GM19468 (cell line): ENCODE measurements at regions not wholly inside any gene's neighbourhood (a gene's known extent, or its start where the extent isn't known, plus 50 kb on each side); places are given as distances from the start of the nearest gene placed in this dataset.

Source experiments
- ATAC-seq: cut with Tn5 transposase; IDR thresholded peaks from one replicate; pipeline ENCODE4 v1.9.1; 2021; ENCODE audit warnings: mild to moderate bottlenecking, moderate library complexity, moderate number of reproducible peaks; ENCODE audit not compliant: unreplicated experiment; ENCODE audit errors: extremely low read depth

DNA sequence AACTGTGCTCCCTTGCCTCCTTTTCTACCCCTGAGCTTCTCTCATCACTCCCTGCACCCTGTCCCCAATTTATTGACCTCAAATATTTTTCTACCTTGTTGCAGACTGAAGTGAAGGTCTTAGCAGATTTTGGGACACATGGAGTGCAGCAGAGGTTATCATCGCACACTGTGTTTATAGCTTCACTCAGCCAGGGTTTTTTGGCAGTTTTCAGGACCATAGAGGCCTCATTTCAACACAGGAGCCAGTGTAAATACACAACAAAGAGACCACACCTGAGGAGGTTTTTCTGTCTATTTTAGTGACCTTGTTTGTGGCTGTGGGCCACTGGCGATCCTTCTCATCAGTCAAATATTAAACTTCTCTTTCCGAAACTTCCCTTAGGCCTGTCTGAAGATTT lies 457.1 kb downstream of the SPRY1 start:
- no peak for ATAC-seq

DNA sequence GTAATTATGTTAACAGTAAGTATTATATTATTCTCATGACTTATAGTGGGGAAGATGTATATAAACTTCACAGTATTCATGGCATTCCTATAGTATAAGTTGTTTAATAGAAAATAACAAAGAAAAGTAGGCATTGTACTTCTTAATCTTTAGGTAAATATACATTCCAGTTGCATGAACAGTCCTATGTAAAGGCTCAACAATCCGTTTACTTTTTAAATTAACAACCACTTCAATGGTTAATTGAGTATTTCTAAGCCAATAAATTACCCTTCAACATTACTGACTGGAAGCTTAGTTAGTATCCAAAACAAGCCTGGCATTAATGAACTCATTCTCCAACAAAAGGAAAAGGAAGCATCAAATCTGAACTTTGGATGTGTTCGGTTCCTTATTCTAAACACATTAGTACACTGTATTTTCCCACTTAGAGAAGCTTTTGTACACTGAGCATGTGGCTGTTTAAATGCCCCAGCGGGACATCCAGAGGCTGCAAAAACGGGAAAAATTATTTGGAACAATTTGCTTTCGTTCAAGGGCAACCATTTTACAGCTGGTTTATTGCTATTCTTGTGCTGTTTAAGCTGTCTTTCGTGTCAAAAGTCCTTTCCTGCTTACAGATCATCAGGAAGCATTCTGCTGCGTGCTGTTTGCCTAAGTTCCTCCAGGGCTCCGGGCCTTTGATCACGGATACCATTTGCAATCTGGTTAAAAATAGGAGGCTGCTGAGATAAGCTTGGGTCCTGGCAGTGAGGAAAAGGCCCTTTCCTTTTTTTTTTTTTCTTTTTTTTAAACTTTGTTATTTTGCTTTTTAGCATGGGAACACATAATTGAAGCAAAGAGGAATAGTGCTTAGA lies 460.3 kb downstream of the SPRY1 start:
- ATAC-seq, result no peak

DNA sequence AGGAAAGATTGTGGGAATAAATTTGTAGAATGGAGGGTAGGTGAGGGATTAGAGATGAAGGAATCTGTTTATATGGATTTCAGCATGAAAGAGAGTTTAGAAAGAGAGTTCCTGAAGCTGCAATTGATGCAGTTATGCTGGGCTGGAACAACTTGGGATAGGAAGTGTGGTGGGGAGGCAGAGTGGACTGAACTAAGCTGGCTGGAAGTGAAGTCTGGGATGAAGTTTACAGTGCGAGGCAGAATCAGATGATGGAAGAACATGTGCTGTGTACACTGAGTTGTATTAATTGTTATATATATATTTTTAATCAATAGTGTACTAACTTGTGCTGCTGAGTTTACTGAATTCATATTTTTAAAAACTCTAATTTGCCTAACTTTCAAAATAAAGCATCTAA lies 461.9 kb downstream of the SPRY1 start:
- ATAC-seq, result no peak

DNA sequence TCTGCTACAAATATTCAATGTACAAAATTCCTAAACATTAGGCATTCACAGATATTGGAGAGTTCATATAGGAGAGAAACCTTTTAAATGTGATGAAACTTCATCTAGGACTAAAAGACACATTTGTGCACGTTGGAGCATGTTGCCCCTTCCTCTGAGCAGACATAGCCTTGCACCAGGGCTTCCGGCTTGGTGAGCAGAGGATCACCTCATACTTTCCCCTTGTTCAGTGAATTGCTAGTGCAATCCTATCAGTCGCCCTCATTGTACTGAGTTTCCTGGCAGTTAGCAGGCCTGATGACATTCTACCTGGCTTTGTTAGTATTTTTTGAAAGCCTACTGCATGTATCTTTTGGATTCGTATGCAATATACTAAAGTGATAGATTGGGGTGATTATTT lies 466.2 kb downstream of the SPRY1 start:
- no peak for ATAC-seq

DNA sequence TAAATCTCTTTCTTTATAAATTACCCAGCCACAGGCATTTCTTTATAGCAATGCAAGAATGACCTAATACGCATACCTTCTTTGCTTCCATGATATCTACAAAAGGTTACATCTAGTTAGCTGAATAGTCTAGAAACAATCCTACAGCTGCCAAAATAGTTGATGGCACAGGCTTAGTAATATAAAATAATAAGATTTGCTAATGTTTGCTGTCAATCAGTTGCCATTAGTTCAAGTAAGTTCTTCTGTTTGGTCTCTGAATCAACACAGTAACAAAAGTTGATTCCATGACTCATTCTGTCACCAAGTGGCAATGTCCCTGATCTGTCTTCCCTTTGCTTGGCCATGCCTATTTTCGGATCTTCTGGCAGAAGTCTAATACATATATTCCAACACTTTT lies 470.2 kb downstream of the SPRY1 start:
- no peak for ATAC-seq

DNA sequence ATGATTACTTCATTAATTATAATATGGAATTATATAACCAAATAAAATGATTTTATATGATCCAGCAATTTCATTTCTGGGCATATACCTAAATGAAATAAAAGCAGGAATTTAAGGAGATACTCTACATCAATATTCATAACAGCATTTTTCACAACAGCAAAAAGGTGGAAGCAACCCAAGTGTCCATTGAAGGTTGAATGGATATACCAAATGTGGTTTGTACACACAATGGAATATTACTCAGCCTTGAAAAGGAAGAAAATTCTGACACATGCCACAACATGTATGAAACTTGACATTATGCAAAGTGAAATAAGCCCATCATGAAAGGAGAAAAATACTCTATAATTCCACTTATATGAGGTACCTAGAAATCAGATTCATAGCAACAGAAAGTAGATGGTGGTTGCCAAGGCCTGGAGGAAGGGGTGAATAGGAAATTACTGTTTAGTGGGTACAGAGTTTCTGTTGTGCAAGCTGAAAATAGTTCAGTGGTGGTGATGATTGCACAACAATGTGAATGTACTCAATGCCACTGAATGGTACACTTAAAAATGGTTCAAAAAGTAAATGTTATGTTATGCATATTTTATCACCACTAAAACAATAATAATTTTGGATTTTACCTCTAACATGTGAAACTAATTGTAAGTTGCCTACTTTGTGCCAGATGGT lies 471.5 kb downstream of the SPRY1 start:
- ATAC-seq, result no peak

DNA sequence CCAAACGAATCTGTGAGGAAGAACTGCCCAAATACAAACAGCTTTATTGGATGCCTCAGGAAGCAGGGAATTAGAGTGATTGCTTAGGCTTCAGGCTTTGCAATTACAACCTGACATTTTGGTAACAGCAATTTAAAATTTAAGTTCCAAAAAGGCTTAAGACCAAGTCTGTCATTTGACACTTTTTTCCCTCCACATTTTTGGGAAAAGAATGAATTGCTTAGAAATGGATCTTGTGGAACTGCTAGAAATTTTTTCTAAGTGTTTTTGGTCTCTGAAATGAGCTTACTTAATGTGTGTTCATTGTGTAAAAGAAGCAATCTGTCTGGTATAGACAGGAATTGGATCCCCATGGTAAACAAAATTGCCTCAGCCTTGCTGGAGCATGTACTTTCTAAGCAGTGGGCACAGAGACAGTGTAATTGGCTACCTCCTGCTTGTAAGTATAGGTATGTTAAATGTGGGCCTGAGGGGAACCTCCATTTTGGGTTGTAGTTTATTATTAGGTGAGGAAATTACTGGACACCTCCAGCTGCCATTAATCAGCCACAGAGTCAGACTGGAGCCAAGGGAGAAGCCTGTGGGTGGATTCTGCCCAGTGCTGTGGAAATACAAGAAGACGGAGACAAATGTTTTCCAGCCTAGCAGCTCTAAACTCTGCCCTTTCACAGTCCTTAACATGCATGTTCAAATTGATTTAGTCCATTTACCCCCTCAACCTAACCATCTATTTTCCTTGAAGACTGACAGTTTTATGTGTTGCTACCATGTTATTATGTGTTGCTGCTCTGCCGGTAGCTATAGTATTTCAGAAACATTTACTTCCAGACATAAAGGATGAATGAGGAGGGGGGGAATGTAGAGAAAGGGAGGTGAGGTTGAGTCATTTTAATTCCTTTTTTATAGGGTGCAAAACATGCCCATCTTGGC lies 473.0 kb downstream of the SPRY1 start:
- ATAC-seq, result no peak

DNA sequence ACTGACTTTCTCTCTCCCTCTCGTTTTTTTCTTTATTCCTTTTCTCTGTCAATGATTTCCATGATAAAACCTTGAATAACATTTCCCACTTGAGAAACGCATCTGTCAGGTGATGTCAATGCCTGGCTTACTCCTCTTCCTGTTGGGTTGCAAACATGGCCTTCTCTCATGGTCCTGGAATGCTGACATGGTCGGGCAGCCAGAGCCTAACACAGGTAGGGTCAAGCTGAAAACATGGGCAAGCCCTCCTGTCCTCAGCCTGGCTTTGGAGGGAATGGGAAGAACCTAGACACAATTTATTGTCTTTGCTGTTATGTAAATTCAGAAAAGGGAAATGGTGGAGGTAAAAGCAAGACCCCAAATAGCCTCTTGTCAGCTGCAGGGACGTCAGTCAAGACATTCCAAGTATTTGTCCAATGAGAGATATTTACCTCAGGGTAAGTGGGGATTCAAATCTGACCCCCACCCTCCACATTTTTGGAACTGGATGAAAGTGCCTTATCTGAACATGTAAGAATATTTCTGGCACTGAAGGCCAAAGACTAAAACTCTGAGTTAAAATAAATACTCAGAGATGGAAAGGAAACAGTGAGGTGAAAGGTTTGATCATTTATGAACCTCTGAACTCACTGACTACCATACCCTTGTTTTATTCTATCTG lies 473.8 kb downstream of the SPRY1 start:
- no peak for ATAC-seq

DNA sequence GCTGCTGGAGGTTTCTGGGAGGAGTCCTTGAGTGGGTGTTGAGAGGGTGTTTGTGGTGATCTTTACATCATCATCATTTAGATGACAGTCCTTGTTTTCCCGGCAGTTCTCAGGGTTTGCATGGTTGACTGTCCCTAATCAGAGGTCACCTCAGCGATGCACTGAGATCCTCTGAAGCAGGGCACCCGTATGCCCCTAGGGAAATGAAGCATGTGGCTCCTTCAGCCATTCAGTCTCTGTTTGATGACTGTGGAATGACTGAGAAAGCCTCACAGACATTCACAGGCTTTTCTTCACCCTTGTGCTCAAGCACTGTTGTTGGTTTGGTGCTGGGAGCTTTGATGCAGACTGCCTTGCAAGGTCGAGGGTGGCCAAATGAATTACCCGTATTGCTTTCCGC lies 474.7 kb downstream of the SPRY1 start:
- ATAC-seq, result no peak

DNA sequence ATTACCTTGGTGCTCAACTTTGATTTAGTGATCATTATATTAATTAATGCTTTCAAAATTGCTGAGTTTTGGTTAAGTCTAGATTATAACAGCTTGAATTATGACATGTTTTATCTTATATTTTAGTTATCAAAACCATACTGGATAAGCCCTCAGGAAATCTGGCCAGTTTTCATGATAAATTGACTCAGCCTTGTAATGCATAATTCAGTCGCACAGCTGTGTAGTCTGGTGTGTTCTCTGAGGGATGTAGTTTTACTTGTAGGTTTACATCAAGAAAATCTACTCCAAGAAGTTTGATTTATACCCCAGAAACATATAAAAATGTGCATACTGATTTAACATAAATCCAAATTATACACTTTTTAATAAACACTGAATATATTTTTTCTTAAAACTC lies 477.5 kb downstream of the SPRY1 start:
- ATAC-seq, result no peak

DNA sequence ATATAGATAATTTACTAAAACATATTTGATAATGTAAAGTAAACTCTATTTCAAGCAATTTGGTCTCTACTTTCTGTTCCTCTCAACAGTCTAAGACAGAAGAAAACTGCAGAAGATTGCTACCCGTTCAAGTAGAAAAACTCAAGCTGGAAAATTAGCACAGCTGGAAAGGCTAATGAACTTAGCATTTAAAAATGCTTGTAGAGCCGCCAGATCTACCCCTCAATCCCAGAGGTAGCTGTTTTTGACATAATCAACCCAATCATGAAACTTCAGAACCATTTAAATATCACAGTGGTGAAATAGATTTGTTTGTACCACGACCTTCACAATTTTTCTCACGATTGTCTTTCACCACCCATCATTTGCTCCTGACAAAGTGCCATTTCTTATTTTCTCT lies 479.5 kb downstream of the SPRY1 start:
- ATAC-seq, result no peak

DNA sequence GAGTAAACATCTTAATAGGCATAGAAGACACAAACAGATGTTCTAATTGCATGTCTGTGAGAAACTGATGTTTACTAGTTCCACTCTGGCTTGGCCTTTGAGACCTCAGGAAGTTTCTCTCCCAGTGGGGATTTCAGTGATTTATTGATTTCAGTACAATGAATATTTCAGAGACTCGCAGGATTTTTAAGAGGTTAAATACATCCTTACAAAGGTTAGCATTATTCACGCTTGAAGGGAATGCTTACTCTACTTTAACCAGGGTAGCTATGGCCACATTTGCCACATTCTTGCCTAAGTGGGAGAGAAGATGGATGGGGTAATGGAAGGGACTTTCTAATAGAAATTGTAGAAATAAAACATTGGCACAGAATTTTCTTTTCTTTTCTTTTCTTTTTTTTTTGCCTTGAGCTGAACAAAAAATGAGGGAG lies 480.1 kb downstream of the SPRY1 start:
- no peak for ATAC-seq

DNA sequence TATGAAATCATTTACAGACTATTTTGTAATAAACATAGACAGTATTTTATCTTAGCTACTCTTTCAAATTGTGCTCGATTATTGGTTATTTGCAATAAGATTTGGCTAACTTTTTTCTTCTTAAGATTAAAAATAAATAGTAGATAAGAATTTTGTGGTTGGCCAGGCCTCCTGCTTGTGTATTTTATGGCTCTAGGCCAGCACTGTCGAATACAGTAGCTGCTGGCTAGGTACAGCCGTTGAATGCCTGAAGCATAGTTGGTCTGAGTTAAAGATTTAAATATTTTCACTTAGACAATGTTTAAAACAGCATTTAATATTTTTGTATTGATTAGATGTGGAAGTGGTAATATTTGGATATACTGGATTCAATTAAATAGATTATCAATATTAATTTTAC lies 481.0 kb downstream of the SPRY1 start:
- ATAC-seq, result no peak

DNA sequence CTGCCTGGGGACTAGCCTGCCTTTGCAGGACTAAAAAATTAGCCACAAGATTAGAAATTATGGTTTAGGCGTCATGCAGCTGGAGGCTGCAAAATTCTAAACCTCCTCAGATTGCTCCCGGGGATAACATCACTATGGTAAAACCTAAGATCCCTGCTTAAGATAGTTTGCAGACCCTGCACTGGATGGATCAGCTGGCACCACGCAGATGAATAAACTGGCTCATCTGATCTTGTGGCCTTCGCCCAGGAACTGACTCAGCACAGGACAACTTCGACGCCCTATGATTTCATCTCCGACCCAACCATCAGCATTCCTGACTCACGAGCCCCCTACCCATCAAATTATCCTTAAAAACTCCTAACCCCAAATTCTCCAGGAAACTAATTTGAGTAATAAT lies 482.4 kb downstream of the SPRY1 start:
- ATAC-seq, result no peak

DNA sequence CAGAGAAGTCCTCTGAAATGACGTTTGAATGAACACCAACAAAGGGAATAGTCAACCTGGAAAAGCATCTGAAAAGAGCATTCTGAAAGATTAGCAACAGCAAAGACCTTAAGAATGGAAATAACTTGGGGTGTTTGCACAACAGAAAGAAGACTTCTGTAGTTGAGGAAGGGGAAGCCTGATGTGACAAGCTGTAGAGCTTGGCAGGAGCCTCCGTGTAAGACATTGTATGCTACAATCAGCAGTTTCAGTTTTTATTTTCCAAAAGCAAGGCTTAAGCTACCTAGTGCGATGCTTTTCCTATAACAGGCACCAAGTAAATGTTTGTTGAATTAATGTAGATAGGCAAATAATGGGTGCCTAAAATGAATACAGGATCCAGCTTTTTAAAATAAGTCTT lies 484.0 kb downstream of the SPRY1 start:
- ATAC-seq, result no peak

DNA sequence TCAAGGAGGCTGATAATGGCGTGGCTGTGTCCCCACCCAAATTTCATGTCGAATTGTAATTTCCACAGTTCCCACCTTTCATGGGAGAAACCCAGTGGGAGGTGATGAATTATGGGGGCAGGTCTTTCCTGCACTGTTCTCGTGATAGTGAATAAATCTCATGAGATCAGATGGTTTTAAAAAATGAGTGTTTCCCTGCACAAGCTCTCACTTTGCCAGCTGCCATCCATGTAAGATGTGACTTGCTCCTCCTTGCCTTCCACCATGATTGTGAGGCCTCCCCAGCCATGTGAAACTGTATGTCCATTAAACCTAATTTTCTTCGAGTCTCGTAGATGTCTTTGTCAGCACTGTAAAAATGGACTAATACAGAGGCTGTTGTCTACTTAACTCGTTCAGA lies 488.3 kb downstream of the SPRY1 start:
- no peak for ATAC-seq

DNA sequence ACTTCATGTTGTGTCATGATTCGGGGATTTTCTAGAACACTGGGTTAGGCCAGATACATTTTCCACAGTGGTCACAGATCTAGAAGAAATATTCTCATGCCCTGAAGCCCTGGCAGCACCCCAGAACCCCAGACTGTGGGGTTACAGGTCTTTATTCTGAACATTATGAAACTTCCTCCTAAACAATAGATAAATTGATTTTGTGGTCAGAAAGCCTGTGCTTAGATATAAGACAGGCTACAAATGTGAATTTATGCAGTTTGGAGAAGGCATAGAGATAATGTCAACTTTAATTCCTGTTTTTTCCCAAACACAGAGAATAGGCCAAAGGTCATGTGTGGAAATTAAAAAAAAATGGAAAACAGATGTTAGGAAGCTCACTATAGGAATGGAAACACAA lies 492.9 kb downstream of the SPRY1 start:
- no peak for ATAC-seq

DNA sequence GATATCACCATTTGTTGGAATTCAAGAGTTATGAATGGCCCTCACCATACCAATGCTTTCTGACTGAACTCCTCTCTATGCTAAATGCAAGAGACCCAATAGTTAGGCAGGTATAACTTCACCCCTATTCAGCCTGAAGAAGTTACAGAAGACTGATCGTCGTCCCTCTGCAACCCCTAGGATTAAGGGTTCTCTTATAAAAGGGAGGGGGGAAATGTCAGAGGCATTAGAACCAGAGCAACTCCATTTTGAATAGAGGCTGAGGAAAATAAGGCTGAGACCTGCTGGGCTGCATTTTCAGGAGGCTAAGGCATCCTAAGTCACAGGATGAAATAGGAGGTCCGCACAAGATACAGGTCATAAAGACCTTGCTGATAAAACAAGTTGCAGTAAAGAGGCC lies 494.3 kb downstream of the SPRY1 start:
- ATAC-seq, result no peak

DNA sequence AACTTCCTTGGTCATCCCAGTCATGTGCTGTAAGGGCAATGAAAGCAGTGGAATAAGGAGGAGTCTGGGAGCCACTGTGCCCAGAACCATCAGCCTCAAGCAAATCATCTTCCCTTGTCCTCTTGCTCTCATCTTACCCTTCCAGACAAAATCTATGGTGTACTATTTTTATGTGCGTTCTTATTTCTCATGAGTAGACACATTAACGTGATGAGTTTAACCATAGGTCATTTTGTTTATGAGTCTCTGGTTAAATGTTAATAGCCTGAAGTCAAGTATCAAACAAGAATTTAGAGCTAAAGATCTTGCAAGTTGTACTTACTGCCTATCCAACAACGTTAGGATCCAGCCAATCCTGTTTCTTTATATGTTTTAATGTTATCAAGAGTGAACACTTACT lies 495.3 kb downstream of the SPRY1 start:
- ATAC-seq, result no peak

DNA sequence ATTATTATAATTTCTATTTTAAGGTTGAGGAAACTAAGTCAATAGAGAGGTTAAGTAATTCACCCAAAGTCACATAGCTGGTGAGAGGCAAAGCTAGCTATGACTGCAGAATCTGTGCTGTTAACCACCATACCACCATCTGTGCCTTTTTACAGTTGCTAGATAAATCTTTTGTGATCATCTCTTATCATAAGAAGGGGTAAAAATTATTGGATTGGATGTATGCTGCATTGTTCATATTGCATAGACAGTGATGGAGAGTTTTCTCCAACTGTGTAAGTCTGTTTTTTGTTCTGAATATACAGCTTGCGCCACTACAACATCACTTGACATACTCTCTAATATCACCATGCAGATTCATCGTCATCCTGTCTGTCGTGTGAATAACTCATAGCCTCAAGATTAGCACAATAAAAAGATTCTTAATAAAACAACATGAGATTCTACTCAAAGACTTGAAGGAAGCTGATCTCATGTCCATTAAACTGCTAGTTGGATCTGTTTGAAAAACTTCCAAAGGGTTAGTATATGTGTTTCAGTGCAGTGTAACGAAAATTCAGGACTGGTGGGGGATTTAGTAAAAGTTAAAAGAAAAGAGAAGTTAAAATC lies 495.9 kb downstream of the SPRY1 start:
- ATAC-seq, result no peak
